DOHH2 (cell line): ENCODE measurements at regions not wholly inside any gene's neighbourhood (a gene's known extent, or its start where the extent isn't known, plus 50 kb on each side); places are given as distances from the start of the nearest gene placed in this dataset.

ENCODE experiments used
- CTCF ChIP-seq: fragments of 200-600 bp; sonication (generic); IDR thresholded peaks from one replicate; pipeline ENCODE4 v1.5.1; 2014; ENCODE audit warnings: antibody characterized with exemption, mild to moderate bottlenecking, low read depth, low read length; ENCODE audit not compliant: poor library complexity, severe bottlenecking
- EZH2phosphoT487 ChIP-seq: fragments of 200-600 bp; sonication (generic); IDR thresholded peaks from 2 replicates; pipeline ENCODE4 v1.6.1; 2017; ENCODE audit warnings: borderline replicate concordance, mild to moderate bottlenecking, antibody characterized with exemption, low read length, moderate library complexity, mixed read lengths

GRCh38 chr1:115398745-115399144, 60.7 kb upstream of the NGF start:
- TF ChIP-seq CTCF (no peak), EZH2phosphoT487 (no peak)
